ENCODE measurements at regions not wholly inside any gene's neighbourhood (a gene's known extent, or its start where the extent isn't known, plus 50 kb on each side); places are given as distances from the start of the nearest gene placed in this dataset.

DNA sequence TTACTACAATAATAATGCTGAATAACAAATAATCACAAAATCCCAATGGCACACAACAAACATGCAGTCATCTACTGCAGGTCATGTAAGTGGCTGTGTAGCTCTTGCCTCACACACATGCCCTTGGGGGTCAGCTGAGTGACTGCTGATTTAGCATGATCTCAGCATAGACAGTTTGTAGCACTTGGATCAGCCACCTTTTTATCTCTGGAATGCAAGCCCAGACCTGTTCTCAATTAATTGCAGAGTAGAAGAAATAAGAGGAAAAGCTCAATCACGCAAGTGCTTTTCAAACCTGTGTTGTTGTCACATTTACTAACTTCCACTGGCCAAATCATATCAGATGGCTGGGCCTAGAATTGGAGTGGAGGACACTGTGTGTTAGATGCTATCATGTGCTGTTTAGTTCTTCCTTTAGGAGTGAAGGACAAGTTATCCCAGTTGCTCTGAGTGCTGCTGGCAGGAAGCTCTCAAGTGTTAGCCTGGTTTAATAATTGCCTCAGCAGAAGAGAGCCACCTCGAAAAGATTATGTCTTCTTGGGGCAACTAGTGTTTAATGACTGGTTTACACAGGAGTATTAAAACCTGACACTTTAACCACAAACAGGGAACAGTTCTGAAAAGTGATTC, 128.3 kb upstream of the EPHA5 start:
- DNase-seq (ENCODE audit: low read depth in 2 of 2), result no peak

DNA sequence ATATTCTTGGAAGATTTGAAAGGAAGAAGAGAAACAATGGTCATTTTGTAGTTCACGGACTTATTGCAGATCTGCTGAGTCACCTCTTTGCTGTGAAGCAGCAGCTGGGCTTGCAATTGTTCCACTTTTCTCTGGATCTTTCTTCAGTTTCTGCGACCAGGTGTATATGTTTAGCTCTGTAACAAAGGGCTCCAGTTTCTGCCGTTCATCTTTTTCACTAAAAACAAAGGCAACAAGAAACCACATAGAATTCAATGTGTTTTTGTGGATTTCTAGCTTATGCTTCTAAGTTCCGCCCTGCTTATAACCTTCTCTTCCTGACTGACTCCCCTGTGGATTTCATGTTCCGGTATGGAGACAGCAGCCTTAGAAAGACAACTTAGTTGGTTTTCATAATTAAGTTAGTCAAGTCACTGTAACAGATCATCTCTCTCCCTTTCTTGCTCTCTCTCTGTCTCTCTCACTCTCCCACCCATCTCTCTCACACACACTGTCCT, 121.6 kb upstream of the EPHA5 start:
- no peak for DNase-seq (ENCODE audit: low read depth in 2 of 2)

DNA sequence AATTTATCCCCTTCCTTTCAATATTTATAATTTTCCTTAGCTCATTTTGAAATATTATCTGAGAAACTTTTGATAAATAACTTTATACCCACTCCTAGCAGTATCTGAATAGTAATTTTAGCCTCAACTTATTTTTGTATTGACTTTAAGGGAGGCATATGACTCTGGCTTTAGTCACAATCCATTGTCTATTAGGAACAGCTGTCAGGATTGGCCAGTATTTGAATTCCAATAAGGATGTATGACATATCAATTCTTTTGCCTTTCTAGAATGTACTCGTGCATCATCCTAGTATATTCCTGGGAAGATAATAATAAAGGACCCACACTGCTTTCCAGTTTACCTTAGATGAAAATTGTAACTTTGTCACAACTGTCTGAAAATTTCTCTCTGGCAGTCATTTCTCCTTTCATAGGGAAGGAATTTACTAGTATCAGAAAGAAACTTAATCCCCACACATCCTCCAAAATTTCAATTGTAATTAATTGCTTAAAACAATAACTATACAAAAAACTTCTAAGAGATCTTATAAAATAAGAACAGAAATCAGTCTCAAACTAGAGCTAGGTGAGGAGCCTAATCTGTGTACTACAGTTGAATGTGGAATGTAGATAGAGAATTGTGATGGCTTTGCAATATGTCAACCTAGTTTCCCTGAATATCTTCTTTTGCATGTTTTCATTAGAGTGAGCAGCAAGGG, 121.0 kb upstream of the EPHA5 start:
- DNase-seq (ENCODE audit: low read depth in 2 of 2), result no peak

DNA sequence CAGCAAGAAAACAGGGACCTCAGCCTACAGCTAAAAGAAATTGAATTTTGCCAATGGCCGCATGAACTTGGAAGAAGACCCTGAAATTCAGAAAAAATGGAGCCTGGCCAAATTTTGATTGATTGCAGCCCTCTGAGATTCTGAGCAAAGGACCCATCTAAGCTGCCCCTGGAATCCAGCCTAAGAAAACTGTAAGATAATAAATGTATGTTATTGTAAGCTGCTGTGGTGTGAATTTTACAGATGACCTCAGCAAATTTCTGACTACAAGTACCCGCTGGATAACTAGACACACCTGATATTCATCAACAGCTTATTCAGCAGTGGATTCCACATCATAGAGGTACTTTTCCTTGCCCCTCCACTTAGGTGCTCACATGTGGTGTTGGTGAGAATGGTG, 119.5 kb upstream of the EPHA5 start:
- DNase-seq (ENCODE audit: low read depth in 2 of 2), result no peak

DNA sequence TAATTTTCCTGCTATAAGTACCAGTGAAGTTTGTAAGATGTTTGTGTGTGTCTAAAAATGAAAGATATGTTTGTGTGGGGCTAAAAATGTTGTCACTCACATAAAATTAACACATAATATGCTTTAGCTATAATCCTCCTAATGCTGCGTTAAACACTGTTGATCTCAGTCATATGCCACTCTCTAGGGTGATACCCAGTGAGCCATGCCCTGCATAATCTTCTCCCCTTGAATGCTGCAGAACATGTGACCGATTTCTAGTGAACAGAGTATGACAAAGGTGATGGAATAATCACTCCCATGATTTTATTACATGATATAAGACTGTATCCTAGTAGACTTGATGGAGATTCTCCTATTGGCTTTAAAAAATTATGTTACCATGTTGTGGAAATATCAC, 119.1 kb upstream of the EPHA5 start:
- no peak for DNase-seq (ENCODE audit: low read depth in 2 of 2)

DNA sequence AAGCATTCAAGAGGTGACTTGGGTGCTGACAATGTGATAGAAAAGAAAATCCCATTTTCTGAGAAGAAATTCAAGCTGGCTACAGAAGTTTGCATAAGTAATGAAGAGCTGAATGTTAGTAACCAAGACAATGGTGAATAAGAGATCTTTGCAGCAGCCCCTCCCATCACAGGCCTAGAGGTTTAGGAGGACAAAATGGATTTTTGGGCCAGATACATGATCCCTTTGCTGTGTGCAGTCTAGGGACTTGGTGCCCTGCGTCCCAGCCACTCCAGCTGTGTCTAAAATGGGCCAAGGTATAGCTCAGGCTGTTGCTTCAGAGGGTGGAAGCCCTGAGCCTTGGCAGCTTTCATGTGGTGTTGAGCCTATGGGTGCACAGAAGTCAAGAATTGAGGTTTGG, 107.0 kb upstream of the EPHA5 start:
- no peak for DNase-seq (ENCODE audit: low read depth in 2 of 2)

DNA sequence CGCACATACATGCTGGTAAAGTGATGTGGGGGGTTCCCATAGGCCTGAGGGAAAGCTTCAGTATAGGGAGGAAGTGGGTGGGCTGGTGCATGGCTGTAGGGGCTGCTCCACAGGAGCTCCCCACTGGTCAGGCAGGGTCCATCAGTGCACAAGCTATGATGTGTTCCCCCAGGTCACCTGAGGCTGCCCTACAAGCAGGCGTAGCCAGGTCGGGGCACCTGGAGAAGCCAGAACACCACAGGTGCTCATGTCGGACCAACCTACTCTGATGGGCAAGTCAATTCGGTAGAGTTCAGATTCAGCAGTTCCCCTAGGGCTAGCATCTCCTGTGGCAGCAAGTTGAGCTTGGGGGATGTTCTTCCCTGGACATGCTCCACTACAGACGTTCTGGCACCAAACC, 103.3 kb upstream of the EPHA5 start:
- no peak for DNase-seq (ENCODE audit: low read depth in 2 of 2)

DNA sequence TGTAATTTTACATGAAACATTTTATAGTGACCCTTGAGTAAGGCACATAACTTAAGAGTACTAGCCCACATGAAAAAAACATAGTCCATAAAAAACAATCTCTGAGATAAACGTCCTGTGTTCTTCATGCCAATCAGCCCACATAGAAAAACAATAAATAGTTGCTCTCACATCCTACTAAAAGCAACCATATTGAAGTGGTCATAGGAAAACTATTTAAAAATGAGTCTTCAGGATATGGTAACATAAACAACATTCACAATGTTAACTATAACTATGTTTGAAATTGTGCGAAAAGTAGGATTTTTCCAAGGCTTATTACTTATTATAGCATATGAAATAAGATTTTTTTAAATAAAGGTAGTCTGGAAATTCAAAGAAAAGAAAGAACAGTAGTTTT, 77.1 kb upstream of the EPHA5 start:
- DNase-seq (ENCODE audit: low read depth in 2 of 2), result no peak

DNA sequence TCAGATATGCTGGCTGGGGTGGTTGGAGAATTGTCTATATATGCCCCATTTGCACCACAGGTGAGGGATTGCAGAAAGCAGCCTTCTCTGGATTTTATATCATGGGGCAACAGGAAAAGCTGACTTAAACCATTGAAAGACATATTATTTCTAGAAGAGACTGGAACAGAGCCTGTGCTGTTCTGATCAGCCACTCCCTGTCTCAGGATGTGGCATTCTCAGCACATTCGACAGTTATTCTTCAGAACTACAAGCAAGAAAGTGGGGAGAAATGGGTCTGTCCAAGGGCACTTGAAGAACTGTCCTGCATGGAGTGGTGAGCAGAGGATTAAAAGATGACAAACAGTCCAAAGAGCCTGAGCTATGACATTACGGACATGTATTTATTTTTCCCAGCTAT, 67.8 kb upstream of the EPHA5 start:
- DNase-seq (ENCODE audit: low read depth in 2 of 2), result no peak

DNA sequence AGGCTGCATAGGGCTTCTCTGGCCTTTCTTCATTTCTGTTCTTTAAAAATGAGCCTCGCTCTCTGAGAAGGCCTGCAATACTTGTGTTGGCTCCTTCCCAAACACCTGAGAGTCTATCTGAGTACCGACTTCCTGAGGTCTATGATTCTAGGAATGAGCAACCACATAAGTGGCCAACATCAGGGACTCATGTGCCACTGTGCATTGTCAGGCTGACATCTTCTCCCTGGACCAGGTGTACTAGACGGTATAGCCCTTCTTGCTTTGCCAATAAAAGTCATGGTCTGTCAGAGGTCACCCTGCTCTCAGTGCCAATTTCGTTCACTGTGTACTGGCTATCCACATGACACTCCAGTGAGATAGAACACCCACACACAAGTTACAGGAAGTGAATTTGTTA, 67.4 kb upstream of the EPHA5 start:
- no peak for DNase-seq (ENCODE audit: low read depth in 2 of 2)

DNA sequence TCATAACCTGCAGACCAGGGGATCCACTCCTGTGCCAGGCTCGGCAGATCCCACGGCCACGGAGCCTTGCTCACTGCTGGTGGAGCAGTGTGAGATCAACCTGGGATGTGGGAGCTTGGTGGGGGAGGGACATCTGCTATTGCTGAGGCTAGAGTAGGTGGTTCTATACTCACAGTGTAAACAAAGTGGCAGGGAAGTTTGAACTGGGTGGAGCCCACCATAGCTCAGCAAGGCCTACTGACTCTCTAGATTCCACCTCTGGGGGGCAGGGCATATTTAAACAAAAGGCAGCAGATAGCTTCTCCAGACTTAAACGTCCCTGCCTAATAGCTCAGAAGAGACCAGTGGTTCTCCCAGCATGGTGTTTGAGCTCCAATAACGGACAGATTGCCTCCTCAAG, 54.7 kb upstream of the EPHA5 start:
- no peak for DNase-seq (ENCODE audit: low read depth in 2 of 2)

Measured in fibroblast of skin of left biceps (primary cell).